ENCODE measurements at regions not wholly inside any gene's neighbourhood (a gene's known extent, or its start where the extent isn't known, plus 50 kb on each side); places are given as distances from the start of the nearest gene placed in this dataset.

- TF ChIP-seq CTCF (conservative IDR thresholded peaks at IDR 0.05; ENCODE audit: low read depth, low read length) (no peak), USF2 (IDR thresholded peaks at IDR 0.05; ENCODE audit: low read depth, low read length) (no peak), POLR2A (IDR thresholded peaks at IDR 0.05; ENCODE audit: low read depth, low read length) (no peak), NFE2L2 (IDR thresholded peaks at IDR 0.05; ENCODE audit: low read depth, low read length) (peak; percentile 82), BHLHE40 (IDR thresholded peaks at IDR 0.05; ENCODE audit: low read depth, low read length) (no peak), CEBPB (IDR thresholded peaks at IDR 0.05; ENCODE audit: low read depth, low read length) (no peak)
These were observed 473.5 kb downstream of the FOXG1 start for GRCh38 chr14:29240066-29240465.

All from IMR-90 (cell line).